ENCODE measurements at regions not wholly inside any gene's neighbourhood (a gene's known extent, or its start where the extent isn't known, plus 50 kb on each side); places are given as distances from the start of the nearest gene placed in this dataset.
"Not testable (repeated sequence)": the region's sequence is repeated elsewhere in the genome, so short reads cannot be mapped to it uniquely, and the experiment has no call there.

- not testable (repeated sequence) for DNase-seq (ENCODE audit: low spot score)
Measured at GRCh38 chr10:38362514-38362913, 268.4 kb downstream of the ZNF37A start.

DNA sequence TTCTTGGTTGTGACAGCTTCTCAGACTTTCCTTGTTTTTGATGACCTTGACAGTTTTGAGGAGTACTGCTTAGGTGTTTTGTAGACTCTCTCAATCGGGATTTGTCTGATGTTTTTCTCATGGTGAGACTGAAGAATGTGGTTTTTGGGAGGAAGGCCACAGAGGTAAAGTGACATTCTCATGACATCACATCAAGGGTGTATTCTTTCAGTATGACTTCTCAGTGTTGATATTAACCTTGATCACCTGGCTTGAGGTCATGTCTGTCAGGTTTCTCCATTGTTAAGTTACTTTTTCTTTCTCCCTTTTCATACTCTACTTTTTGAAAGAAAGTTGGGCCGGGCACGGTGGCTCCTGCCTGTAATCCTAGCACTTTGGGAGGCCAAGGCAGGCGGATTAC is 269.9 kb downstream of the ZNF37A start:
- DNase-seq (ENCODE audit: low spot score) = not testable (repeated sequence)

- peak; percentile 49 for DNase-seq (ENCODE audit: low spot score)
Measured at GRCh38 chr10:38365917-38366316, 271.8 kb downstream of the ZNF37A start.

- DNase-seq (ENCODE audit: low spot score) = not testable (repeated sequence)
Measured at GRCh38 chr10:38383800-38384199, 289.7 kb downstream of the ZNF37A start.

DNA sequence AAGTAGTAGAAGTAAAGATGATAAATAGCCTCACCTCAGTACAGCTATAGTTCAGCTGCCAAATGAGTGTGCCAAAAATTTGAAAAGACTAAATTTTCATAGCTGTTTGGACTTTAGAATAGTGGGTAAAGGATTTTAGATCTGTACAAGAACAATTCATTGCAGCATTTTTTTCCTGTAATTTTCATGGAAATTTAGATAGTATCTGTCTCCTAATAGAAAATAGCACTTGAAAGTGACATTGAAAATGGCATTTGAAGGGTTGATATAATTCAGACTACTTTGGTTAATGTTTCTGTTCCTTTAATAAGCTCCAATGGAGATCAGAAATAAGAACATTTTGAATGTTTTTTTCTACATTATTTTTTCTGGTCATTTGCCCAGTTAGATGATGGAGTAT is 292.7 kb downstream of the ZNF37A start:
- DNase-seq (ENCODE audit: low spot score) = not testable (repeated sequence)

- not testable (repeated sequence) for DNase-seq (ENCODE audit: low spot score)
Measured at GRCh38 chr10:38390725-38391124, 296.6 kb downstream of the ZNF37A start.

- DNase-seq (ENCODE audit: low spot score) = not testable (repeated sequence)
Measured at GRCh38 chr10:38395465-38395864, 301.3 kb downstream of the ZNF37A start.

GRCh38 chr10:38396178-38396954 is 302.2 kb downstream of the ZNF37A start:
- DNase-seq (ENCODE audit: low spot score) = not testable (repeated sequence)

DNA sequence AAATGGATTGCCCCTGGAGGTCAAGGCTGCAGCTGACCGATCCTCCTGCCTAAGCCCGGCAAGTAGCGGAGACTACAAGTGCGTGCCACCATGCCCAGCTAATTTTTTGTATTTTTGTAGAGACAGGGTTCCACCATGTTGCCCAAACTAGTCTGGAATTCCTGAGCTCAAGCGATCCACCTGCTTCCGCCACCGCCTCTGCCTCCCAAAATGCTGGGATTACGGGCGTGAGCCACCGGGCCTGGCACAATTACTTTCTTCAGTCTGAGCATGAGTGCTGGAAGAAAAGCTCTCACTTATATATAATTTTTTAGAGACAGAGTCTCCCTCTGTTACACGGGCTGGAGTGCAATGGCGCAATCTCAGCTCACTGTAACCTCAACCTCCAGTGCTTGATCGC is 307.4 kb downstream of the ZNF37A start:
- not testable (repeated sequence) for DNase-seq (ENCODE audit: low spot score)

DNA sequence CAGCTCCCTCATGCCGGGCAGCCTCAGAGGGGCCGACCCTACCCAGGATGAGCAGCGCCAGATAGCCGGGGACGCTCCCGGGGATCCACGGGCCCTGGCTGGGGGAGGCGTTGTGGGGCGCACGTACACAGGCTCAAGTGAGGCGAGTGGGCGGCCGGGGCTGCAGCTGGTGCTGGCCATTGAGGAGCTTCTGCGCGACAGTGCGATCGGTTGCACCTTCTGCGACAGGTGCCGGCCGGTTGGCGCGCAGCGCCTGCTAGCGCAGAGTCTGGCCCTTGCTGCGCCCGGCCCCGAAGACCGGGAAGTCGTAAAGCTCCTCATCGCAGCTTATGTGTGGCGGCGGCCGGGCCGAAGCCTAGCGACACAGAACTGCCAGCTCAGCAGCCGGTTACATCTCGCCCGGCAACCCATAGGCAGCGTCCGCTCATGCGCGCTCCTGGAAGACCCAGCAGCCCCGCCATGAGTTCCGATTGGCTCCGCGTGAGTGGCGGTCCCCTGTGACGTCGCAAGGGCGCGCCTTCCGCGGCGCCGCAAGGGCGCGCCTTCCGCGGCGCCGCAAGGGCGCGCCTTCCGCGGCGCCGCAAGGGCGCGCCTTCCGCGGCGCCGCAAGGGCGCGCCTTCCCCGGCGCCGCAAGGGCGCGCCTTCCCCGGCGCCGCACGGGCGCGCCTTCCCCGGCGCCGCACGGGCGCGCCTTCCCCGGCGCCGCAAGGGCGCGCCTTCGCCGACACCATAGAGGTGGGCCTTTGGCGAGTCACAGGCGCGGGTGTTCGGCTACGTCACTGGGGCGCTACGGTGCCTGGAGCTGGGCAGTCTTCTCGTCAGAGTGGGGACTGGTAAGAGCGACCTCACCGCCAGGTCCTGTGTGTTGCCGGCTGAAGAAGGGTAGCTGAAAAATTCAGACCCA is 308.6 kb downstream of the ZNF37A start:
- peak; percentile 96 for DNase-seq (ENCODE audit: low spot score)

DNA sequence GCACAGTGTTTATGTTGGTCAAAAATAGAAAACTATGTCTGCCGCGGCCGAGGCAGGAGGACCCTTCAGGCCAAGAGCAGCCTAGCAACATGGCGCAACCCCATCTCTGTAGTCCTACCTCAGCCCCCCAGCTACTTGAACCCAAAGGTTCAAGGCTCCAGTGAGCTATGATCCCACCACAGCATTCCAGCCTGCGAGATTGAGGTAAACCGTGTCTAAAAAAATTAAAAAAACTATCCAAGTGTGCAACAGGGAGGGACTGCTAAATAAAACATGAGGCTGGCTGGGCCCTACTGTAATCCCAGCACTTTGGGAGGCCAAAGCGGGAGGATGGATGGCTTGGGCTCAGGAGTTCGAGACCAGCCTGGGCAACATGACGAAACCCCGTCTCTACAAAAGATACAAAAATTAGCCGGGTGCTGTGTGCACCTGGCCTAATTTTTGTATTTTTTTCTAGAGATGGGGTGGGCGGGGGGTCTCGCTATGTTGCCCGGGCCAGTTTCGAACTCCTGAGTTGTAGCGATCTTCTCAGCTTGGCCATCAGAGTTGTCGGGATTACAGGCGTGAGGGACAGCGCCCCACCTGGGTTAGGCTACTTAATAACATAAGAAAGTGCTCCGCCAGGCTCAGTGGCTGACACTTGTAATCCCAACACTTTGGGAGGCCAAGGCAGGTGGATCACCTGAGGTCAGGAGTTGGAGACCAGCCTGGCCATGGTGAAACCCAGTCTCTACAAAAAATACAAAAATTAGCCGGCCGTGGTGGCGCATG is 309.4 kb downstream of the ZNF37A start:
- DNase-seq (ENCODE audit: low spot score) = not testable (repeated sequence)

GRCh38 chr10:38423634-38424033 is 329.5 kb downstream of the ZNF37A start:
- not testable (repeated sequence) for DNase-seq (ENCODE audit: low spot score)

GRCh38 chr10:38430242-38430641 is 336.1 kb downstream of the ZNF37A start:
- not testable (repeated sequence) for DNase-seq (ENCODE audit: low spot score)

- not testable (repeated sequence) for DNase-seq (ENCODE audit: low spot score)
Measured at GRCh38 chr10:38437359-38437758, 343.2 kb downstream of the ZNF37A start.

- not testable (repeated sequence) for DNase-seq (ENCODE audit: low spot score)
Measured at GRCh38 chr10:38448614-38449355, 354.6 kb downstream of the ZNF37A start.

DNA sequence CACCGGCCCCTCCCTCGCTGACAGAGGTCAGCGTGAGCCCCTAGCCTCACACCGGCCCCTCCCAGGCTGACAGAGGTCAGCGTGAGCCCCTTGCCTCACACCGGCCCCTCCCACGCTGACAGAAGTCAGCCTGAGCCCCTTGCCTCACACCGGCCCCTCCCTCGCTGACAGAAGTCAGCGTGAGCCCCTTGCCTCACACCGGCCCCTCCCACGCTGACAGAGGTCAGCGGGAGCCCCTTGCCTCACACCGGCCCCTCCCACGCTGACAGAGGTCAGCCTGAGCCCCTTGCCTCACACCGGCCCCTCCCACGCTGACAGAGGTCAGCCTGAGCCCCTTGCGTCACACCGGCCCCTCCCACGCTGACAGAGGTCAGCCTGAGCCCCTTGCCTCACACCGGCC is 355.5 kb downstream of the ZNF37A start:
- DNase-seq (ENCODE audit: low spot score) = not testable (repeated sequence)

GRCh38 chr10:38450372-38451057 is 356.4 kb downstream of the ZNF37A start:
- not testable (repeated sequence) for DNase-seq (ENCODE audit: low spot score)

- DNase-seq (ENCODE audit: low spot score) = not testable (repeated sequence)
Measured at GRCh38 chr10:38451306-38451967, 357.3 kb downstream of the ZNF37A start.
